Endothelial cell of umbilical vein (primary cell): ENCODE measurements at regions not wholly inside any gene's neighbourhood (a gene's known extent, or its start where the extent isn't known, plus 50 kb on each side); places are given as distances from the start of the nearest gene placed in this dataset.

ENCODE experiments used
- BruUV-seq: library from RNA; stranded (reverse); fragments of 400-500 nt; replicated peaks from 2 replicates; lab custom pipeline; 2021; lab: Mats Ljungman, UMichigan
- CTCF ChIA-PET: fragments of 300-600, 350-600 bp; sonication (Branson Sonifier 250); formaldehyde crosslinking; loops from one replicate; lab custom pipeline; 2021; ENCODE audit warnings: antibody characterized with exemption, inconsistent platforms; lab: Charles Lee
- POLR2A ChIA-PET: fragments of 300-600, 350-600 bp; sonication (Branson Sonifier 250); formaldehyde crosslinking; loops from one replicate; lab custom pipeline; 2021; ENCODE audit warnings: antibody characterized with exemption, inconsistent platforms; lab: Charles Lee
- DNase-seq: peaks from one replicate; pipeline ENCODE4 v3.0.0-alpha.2; 2011; ENCODE audit warnings: low read depth, low spot score
- FAIRE-seq: peaks from 2 replicates; lab custom pipeline; 2011; peaks lifted over from hg19 to GRCh38; lab: Jason Lieb, UNC
- H2AFZ ChIP-seq: 2 replicates; pipeline ENCODE4 v1.6.0; 2012; ENCODE audit warnings: low read depth, low read length, control low read depth, inconsistent platforms
- H3K27ac ChIP-seq: 2 replicates; pipeline ENCODE4 v1.5.1; 2011; ENCODE audit warnings: low read depth, mild to moderate bottlenecking, control low read depth, low read length, moderate library complexity; ENCODE audit not compliant: insufficient read depth
- H3K27me3 ChIP-seq, 2 experiments: 2 replicates each; pipeline versions ENCODE4 v1.6.0 to v1.6.1; 2011; ENCODE audit warnings: low read length in 2 of 2, mixed read lengths in 1 of 2; ENCODE audit not compliant: control insufficient read depth in 2 of 2, insufficient read depth in 2 of 2
- H3K36me3 ChIP-seq, 2 experiments: 2 replicates in 1 of 2; 3 replicates in 1 of 2; pipeline ENCODE4 v1.5.1; 2011; ENCODE audit warnings: low read length in 2 of 2, mild to moderate bottlenecking in 1 of 2, moderate library complexity in 1 of 2; ENCODE audit not compliant: control insufficient read depth in 2 of 2, insufficient read depth in 2 of 2; ENCODE audit errors: extremely low read depth in 1 of 2
- H3K4me1 ChIP-seq: 3 replicates; pipeline ENCODE4 v1.5.1; 2011; ENCODE audit warnings: mild to moderate bottlenecking, low read length; ENCODE audit not compliant: control insufficient read depth, insufficient read depth; ENCODE audit errors: extremely low read depth
- H3K4me2 ChIP-seq: 2 replicates; pipeline ENCODE4 v1.6.1; 2011; ENCODE audit warnings: low read length, control low read depth, mixed read lengths; ENCODE audit not compliant: insufficient read depth
- H3K4me3 ChIP-seq, 3 experiments: fragments of 200-600 bp in 1 of 3; sonication (generic), shearing (Covaris generic) in 1 of 3; replicated peaks in 1 of 3; 2 replicates each; pipeline ENCODE4 v1.5.1; 2011 to 2016; ENCODE audit warnings: control low read depth in 3 of 3, low read length in 3 of 3, mild to moderate bottlenecking in 2 of 3, inconsistent platforms in 1 of 3, low read depth in 1 of 3, moderate library complexity in 1 of 3; ENCODE audit not compliant: insufficient read depth in 1 of 3
- H3K79me2 ChIP-seq: 2 replicates; pipeline ENCODE4 v1.6.0; 2012; ENCODE audit warnings: low read length, inconsistent platforms; ENCODE audit not compliant: control insufficient read depth, insufficient read depth
- H3K9ac ChIP-seq: replicated peaks from 2 replicates; pipeline ENCODE3; 2011; ENCODE audit warnings: low read length, control low read depth; ENCODE audit not compliant: insufficient read depth; ENCODE audit errors: extremely low read depth
- H3K9me1 ChIP-seq: replicated peaks from 3 replicates; pipeline ENCODE4 v1.6.0; 2011; ENCODE audit warnings: mild to moderate bottlenecking, low read length; ENCODE audit not compliant: control insufficient read depth, insufficient read depth; ENCODE audit errors: extremely low read depth
- H3K9me3 ChIP-seq: replicated peaks from 2 replicates; pipeline ENCODE4 v1.5.1; 2012; ENCODE audit warnings: low read length, inconsistent platforms; ENCODE audit not compliant: control insufficient read depth, insufficient read depth
- H4K20me1 ChIP-seq: replicated peaks from 2 replicates; pipeline ENCODE3; 2011; ENCODE audit warnings: mild to moderate bottlenecking, low read length; ENCODE audit not compliant: control insufficient read depth, insufficient read depth; ENCODE audit errors: extremely low read depth
- EZH2 ChIP-seq: IDR thresholded peaks from 2 replicates; pipeline ENCODE4 v1.6.1; 2012; ENCODE audit warnings: borderline replicate concordance, low read depth, mild to moderate bottlenecking, moderate library complexity, low read length, inconsistent platforms; ENCODE audit not compliant: severe bottlenecking
- FOS ChIP-seq: IDR thresholded peaks from 2 replicates; pipeline ENCODE4 v1.6.1; 2011; ENCODE audit warnings: mild to moderate bottlenecking, low read length, moderate library complexity, borderline replicate concordance; ENCODE audit not compliant: insufficient read depth
- GATA2 ChIP-seq: IDR thresholded peaks from 2 replicates; pipeline ENCODE4 v1.7.0; 2011; ENCODE audit warnings: low read depth, mild to moderate bottlenecking, moderate library complexity, mixed read lengths, low read length; ENCODE audit not compliant: insufficient read length, insufficient read depth
- JUN ChIP-seq: IDR thresholded peaks from 2 replicates; pipeline ENCODE4 v1.6.1; 2011; ENCODE audit warnings: borderline replicate concordance, low read depth; ENCODE audit not compliant: insufficient read length, insufficient read depth
- MAX ChIP-seq: IDR thresholded peaks from 2 replicates; pipeline ENCODE4 v1.6.1; 2011; ENCODE audit not compliant: insufficient read depth, insufficient read length
- MYC ChIP-seq: IDR thresholded peaks from one replicate; pipeline ENCODE4 v1.6.1; 2011; ENCODE audit warnings: mild to moderate bottlenecking, low read depth, low read length
- POLR2A ChIP-seq: IDR thresholded peaks from 2 replicates; pipeline ENCODE4 v1.6.1; 2012; ENCODE audit warnings: low read depth, mild to moderate bottlenecking, control low read depth, low read length
- POLR2AphosphoS5 ChIP-seq: IDR thresholded peaks from 2 replicates; pipeline ENCODE4 v1.6.1; 2012; ENCODE audit warnings: low read depth, mild to moderate bottlenecking, control low read depth, low read length, moderate library complexity; ENCODE audit not compliant: insufficient read depth
- dilution Hi-C: fragments of 300-500 bp; cut with MboI; formaldehyde crosslinking; loops from one replicate; pipeline ENCODE4 v1.15.0; 2019; ENCODE audit warnings: low sequenced_read_pairs; ENCODE audit not compliant: extremely low pct_ligation_motif_present
- intact Hi-C: fragments of 100-400 bp; cut with micrococcal nuclease; formaldehyde crosslinking; loops from one replicate; pipeline ENCODE4 v1.10.0; 2022
- TF ChIP-seq, protein P1 (sequence below), 2 donors: IDR thresholded peaks; 1 replicate in 1 of 2; 2 replicates in 1 of 2; pipeline ENCODE4 v1.5.1; 2011; ENCODE audit warnings: low read length in 2 of 2, mild to moderate bottlenecking in 2 of 2, moderate library complexity in 2 of 2, control low read depth in 1 of 2, inconsistent platforms in 1 of 2, low read depth in 1 of 2; ENCODE audit not compliant: insufficient read depth in 1 of 2; ENCODE audit errors: extremely low read depth in 1 of 2

- no peaks in the 10 kb centered on the region for H3K36me3 ChIP-seq
- intact Hi-C loops = no loop called here
- no peaks in the 10 kb centered on the region for H3K27me3 ChIP-seq
- H3K4me1 ChIP-seq = peaks cover 37% of the 10 kb centered on the region
- H3K9ac ChIP-seq = no peak overlapping the region
- H3K9me3 ChIP-seq = no peaks in the 10 kb centered on the region
- no peak overlapping the region for H3K4me2 ChIP-seq
- no TSS peak for BruUV-seq
- peak overlapping the region; percentile 67 for H2AFZ ChIP-seq
- CTCF ChIA-PET = interaction anchor here (0.7 to 2.9 kb wide), 8 partner anchors 21 to 104 kb away, joined by 3 to 14 read pairs (median 3); no protein-coding TSS in a partner anchor
- no peaks in the 10 kb centered on the region for H3K9me1 ChIP-seq
- dilution Hi-C loops = no loop called here
- H3K4me3 ChIP-seq = no peak overlapping the region
- TF ChIP-seq POLR2AphosphoS5 = no peak
- TF ChIP-seq MAX = no peak
- TF ChIP-seq POLR2A = no peak
- no peak for TF ChIP-seq MYC
- FAIRE-seq (no peak), DNase-seq (no peak)
- no peaks in the 10 kb centered on the region for H3K79me2 ChIP-seq
- no peaks in the 10 kb centered on the region for H4K20me1 ChIP-seq
- POLR2A ChIA-PET = no interaction called here
- no peak overlapping the region for H3K27ac ChIP-seq
Measured at GRCh38 chr14:49969961-49970360, 77.1 kb downstream of the ARF6 start.

GRCh38 chr14:49970474-49971147, 77.7 kb downstream of the ARF6 start:
- H2AFZ ChIP-seq = peak overlapping the region; percentile 67
- no TSS peak for BruUV-seq
- no peak overlapping the region for H3K9ac ChIP-seq
- H3K4me3 ChIP-seq = no peak overlapping the region
- ChIA-PET POLR2A (no interaction called here), CTCF (interaction anchor here (0.6 to 2.9 kb wide), 12 partner anchors 9 to 108 kb away, joined by 3 to 15 read pairs (median 3); no protein-coding TSS in a partner anchor)
- peak overlapping the region; percentile 2 for H3K27ac ChIP-seq
- no peaks in the 10 kb centered on the region for H3K79me2 ChIP-seq
- H4K20me1 ChIP-seq = no peaks in the 10 kb centered on the region
- H3K9me1 ChIP-seq = no peaks in the 10 kb centered on the region
- intact Hi-C loops = no loop called here
- H3K9me3 ChIP-seq = no peaks in the 10 kb centered on the region
- peaks cover 42% of the 10 kb centered on the region for H3K4me1 ChIP-seq
- H3K4me2 ChIP-seq = peak overlapping the region; percentile 32
- FAIRE-seq (peak; percentile 82), DNase-seq (peak; percentile 82)
- TF ChIP-seq POLR2AphosphoS5 = no peak
- no peak for TF ChIP-seq GATA2
- TF ChIP-seq POLR2A = no peak
- TF ChIP-seq MYC = no peak
- no peak for TF ChIP-seq JUN
- TF ChIP-seq, protein P1, sequence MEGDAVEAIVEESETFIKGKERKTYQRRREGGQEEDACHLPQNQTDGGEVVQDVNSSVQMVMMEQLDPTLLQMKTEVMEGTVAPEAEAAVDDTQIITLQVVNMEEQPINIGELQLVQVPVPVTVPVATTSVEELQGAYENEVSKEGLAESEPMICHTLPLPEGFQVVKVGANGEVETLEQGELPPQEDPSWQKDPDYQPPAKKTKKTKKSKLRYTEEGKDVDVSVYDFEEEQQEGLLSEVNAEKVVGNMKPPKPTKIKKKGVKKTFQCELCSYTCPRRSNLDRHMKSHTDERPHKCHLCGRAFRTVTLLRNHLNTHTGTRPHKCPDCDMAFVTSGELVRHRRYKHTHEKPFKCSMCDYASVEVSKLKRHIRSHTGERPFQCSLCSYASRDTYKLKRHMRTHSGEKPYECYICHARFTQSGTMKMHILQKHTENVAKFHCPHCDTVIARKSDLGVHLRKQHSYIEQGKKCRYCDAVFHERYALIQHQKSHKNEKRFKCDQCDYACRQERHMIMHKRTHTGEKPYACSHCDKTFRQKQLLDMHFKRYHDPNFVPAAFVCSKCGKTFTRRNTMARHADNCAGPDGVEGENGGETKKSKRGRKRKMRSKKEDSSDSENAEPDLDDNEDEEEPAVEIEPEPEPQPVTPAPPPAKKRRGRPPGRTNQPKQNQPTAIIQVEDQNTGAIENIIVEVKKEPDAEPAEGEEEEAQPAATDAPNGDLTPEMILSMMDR (IDR thresholded peaks at IDR 0.05; ENCODE audit: extremely low read depth in 1 of 2, insufficient read depth in 1 of 2, low read depth in 1 of 2, low read length in 2 of 2) = no peak
- TF ChIP-seq MAX = no peak
- TF ChIP-seq FOS = no peak
- TF ChIP-seq EZH2 = no peak
- no peaks in the 10 kb centered on the region for H3K36me3 ChIP-seq
- dilution Hi-C loops = no loop called here
- H3K27me3 ChIP-seq = no peaks in the 10 kb centered on the region
